ENCODE measurements at regions not wholly inside any gene's neighbourhood (a gene's known extent, or its start where the extent isn't known, plus 50 kb on each side); places are given as distances from the start of the nearest gene placed in this dataset.

GRCh38 chr17:68778726-68779125 is 176.5 kb downstream of the ABCA8 start:
- no peak for TF ChIP-seq EP300 (IDR thresholded peaks at IDR 0.05; ENCODE audit: low read depth)
- no peak for TF ChIP-seq CTCF (IDR thresholded peaks at IDR 0.05)

Data from transverse colon (tissue), 3 donors.